ENCODE measurements at regions not wholly inside any gene's neighbourhood (a gene's known extent, or its start where the extent isn't known, plus 50 kb on each side); places are given as distances from the start of the nearest gene placed in this dataset.

GRCh38 chr6:93886416-93886815 is 467.1 kb upstream of the EPHA7 start:
- TF ChIP-seq EZH2 (IDR thresholded peaks at IDR 0.05; ENCODE audit: low read length) (no peak), CTCF (optimal IDR thresholded peaks at IDR 0.05 in 1 of 3, IDR thresholded peaks at IDR 0.05 in 1 of 3, conservative IDR thresholded peaks at IDR 0.05 in 1 of 3; ENCODE audit: extremely low read depth in 1 of 3, insufficient read depth in 2 of 3, low read length in 3 of 3) (no peak)
- Histone ChIP-seq H3K36me3 (ENCODE audit: control insufficient read depth in 2 of 2, extremely low read depth in 1 of 2, insufficient read depth in 2 of 2, low read length in 2 of 2) (no peaks in the 10 kb centered on the region), H3K4me2 (ENCODE audit: control insufficient read depth, extremely low read depth, insufficient read depth, low read depth, low read length) (no peak overlapping the region), H3K27me3 (ENCODE audit: control insufficient read depth, extremely low read depth, insufficient read depth, low read length) (no peaks in the 10 kb centered on the region), H3K9me3 (ENCODE audit: control insufficient read depth, low read depth, low read length) (no peaks in the 10 kb centered on the region), H2AFZ (ENCODE audit: control insufficient read depth, low read length) (no peak overlapping the region), H3K9me1 (ENCODE audit: control insufficient read depth, extremely low read depth, insufficient read depth, low read length) (no peaks in the 10 kb centered on the region), H3K27ac (ENCODE audit: control insufficient read depth, insufficient read depth, low read length) (no peak overlapping the region), H4K20me1 (ENCODE audit: control insufficient read depth, extremely low read depth, insufficient read depth, low read length) (no peaks in the 10 kb centered on the region), H3K4me1 (ENCODE audit: control insufficient read depth, extremely low read depth, insufficient read depth, low read length) (no peaks in the 10 kb centered on the region), H3K79me2 (ENCODE audit: control insufficient read depth, insufficient read depth, low read length) (no peaks in the 10 kb centered on the region), H3K9ac (ENCODE audit: control insufficient read depth, extremely low read depth, insufficient read depth, low read length) (no peak overlapping the region), H3K4me3 (ENCODE audit: control insufficient read depth in 2 of 3, extremely low read depth in 1 of 3, insufficient read depth in 2 of 3, low read depth in 1 of 3, low read length in 3 of 3) (no peak overlapping the region)
- DNase-seq (ENCODE audit: low read depth, low spot score) (no peak), FAIRE-seq (no peak)
- dilution Hi-C loops (cut with MboI; ENCODE audit: extremely low pct_ligation_motif_present, low sequenced_read_pairs), result no loop called here

DNA sequence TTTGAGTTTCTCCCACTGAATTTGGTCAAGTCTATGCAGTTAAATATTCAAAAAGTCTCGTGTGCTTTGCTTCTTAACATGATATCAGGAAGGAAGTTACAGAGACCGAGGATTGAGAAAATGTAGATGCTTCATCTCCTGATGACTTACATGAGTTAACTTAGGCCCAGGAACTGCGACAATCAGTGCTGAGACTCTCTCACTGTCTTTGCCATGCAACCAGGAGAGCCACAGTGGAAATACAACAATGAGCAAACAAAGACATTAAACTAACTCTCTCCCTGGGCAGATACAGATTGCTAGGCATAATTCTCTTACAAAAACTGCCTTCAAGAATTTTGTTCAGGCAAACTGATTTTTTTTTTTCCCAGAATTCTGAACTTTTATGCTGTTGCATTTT is 440.6 kb upstream of the EPHA7 start:
- Histone ChIP-seq H3K36me3 (ENCODE audit: control insufficient read depth in 2 of 2, extremely low read depth in 1 of 2, insufficient read depth in 2 of 2, low read length in 2 of 2) (no peaks in the 10 kb centered on the region), H3K79me2 (ENCODE audit: control insufficient read depth, insufficient read depth, low read length) (no peaks in the 10 kb centered on the region), H3K4me2 (ENCODE audit: control insufficient read depth, extremely low read depth, insufficient read depth, low read depth, low read length) (no peak overlapping the region), H3K27ac (ENCODE audit: control insufficient read depth, insufficient read depth, low read length) (no peak overlapping the region), H3K27me3 (ENCODE audit: control insufficient read depth, extremely low read depth, insufficient read depth, low read length) (no peaks in the 10 kb centered on the region), H3K9me1 (ENCODE audit: control insufficient read depth, extremely low read depth, insufficient read depth, low read length) (no peaks in the 10 kb centered on the region), H2AFZ (ENCODE audit: control insufficient read depth, low read length) (no peak overlapping the region), H4K20me1 (ENCODE audit: control insufficient read depth, extremely low read depth, insufficient read depth, low read length) (no peaks in the 10 kb centered on the region), H3K4me3 (ENCODE audit: control insufficient read depth in 2 of 3, extremely low read depth in 1 of 3, insufficient read depth in 2 of 3, low read depth in 1 of 3, low read length in 3 of 3) (no peak overlapping the region), H3K9me3 (ENCODE audit: control insufficient read depth, low read depth, low read length) (no peaks in the 10 kb centered on the region), H3K9ac (ENCODE audit: control insufficient read depth, extremely low read depth, insufficient read depth, low read length) (no peak overlapping the region), H3K4me1 (ENCODE audit: control insufficient read depth, extremely low read depth, insufficient read depth, low read length) (no peaks in the 10 kb centered on the region)
- TF ChIP-seq CTCF (optimal IDR thresholded peaks at IDR 0.05 in 1 of 3, IDR thresholded peaks at IDR 0.05 in 1 of 3, conservative IDR thresholded peaks at IDR 0.05 in 1 of 3; ENCODE audit: extremely low read depth in 1 of 3, insufficient read depth in 2 of 3, low read length in 3 of 3) (no peak), EZH2 (IDR thresholded peaks at IDR 0.05; ENCODE audit: low read length) (no peak)
- DNase-seq (ENCODE audit: low read depth, low spot score) (no peak), FAIRE-seq (no peak)
- dilution Hi-C loops (cut with MboI; ENCODE audit: extremely low pct_ligation_motif_present, low sequenced_read_pairs), result no loop called here
